ENCODE measurements at regions not wholly inside any gene's neighbourhood (a gene's known extent, or its start where the extent isn't known, plus 50 kb on each side); places are given as distances from the start of the nearest gene placed in this dataset.

- ATAC-seq: peak; percentile 72
- peak; percentile 58 for TF ChIP-seq ISL1 (CRISPR knock-in tag; IDR thresholded peaks at IDR 0.05)
- no peak for TF ChIP-seq SNAI2 (CRISPR knock-in tag; IDR thresholded peaks at IDR 0.05)
Observed at GRCh38 chr5:115402822-115403577, 106.5 kb upstream of the CCDC112 start.

GRCh38 chr5:115402092-115402491 is 105.6 kb upstream of the CCDC112 start:
- ATAC-seq: no peak
- TF ChIP-seq CREB5 (CRISPR knock-in tag; IDR thresholded peaks at IDR 0.05; ENCODE audit: low read depth) (no peak), RARB (CRISPR knock-in tag; IDR thresholded peaks at IDR 0.05) (no peak), ZFP30 (CRISPR knock-in tag; IDR thresholded peaks at IDR 0.05) (no peak), TOX (CRISPR knock-in tag; IDR thresholded peaks at IDR 0.05; ENCODE audit: borderline replicate concordance) (no peak), TSHZ2 (CRISPR knock-in tag; IDR thresholded peaks at IDR 0.05) (no peak), ZFP3 (CRISPR knock-in tag; IDR thresholded peaks at IDR 0.05) (no peak), ARNTL (CRISPR knock-in tag; IDR thresholded peaks at IDR 0.05; ENCODE audit: borderline replicate concordance, low read depth) (no peak), CSRNP3 (CRISPR knock-in tag; IDR thresholded peaks at IDR 0.05) (no peak), ISL1 (CRISPR knock-in tag; IDR thresholded peaks at IDR 0.05) (no peak), SNAI2 (CRISPR knock-in tag; IDR thresholded peaks at IDR 0.05) (no peak), PATZ1 (CRISPR knock-in tag; IDR thresholded peaks at IDR 0.05; ENCODE audit: borderline replicate concordance) (no peak), PPARA (CRISPR knock-in tag; IDR thresholded peaks at IDR 0.05; ENCODE audit: borderline replicate concordance) (no peak), OSR1 (CRISPR knock-in tag; IDR thresholded peaks at IDR 0.05) (no peak), POU6F1 (CRISPR knock-in tag; IDR thresholded peaks at IDR 0.05; ENCODE audit: borderline replicate concordance, low read depth) (no peak), ZNF8 (CRISPR knock-in tag; IDR thresholded peaks at IDR 0.05) (no peak)

GRCh38 chr5:115398719-115399118 is 102.3 kb upstream of the CCDC112 start:
- TF ChIP-seq CSDC2 (CRISPR knock-in tag; IDR thresholded peaks at IDR 0.05) (no peak), ISL1 (CRISPR knock-in tag; IDR thresholded peaks at IDR 0.05) (peak; percentile 41; the same call in 1 of the 2 replicates)
- peak; percentile 85 for ATAC-seq

GRCh38 chr5:115396688-115397087 is 100.2 kb upstream of the CCDC112 start:
- no peak; the same call in 2 of the 3 replicates for ATAC-seq
- TF ChIP-seq ZNF70 (CRISPR knock-in tag; IDR thresholded peaks at IDR 0.05) (no peak), ISL1 (CRISPR knock-in tag; IDR thresholded peaks at IDR 0.05) (no peak), BACH2 (CRISPR knock-in tag; IDR thresholded peaks at IDR 0.05; ENCODE audit: borderline replicate concordance) (no peak), ZNF8 (CRISPR knock-in tag; IDR thresholded peaks at IDR 0.05) (no peak), OSR1 (CRISPR knock-in tag; IDR thresholded peaks at IDR 0.05) (no peak), TCF4 (CRISPR knock-in tag; IDR thresholded peaks at IDR 0.05; ENCODE audit: borderline replicate concordance) (no peak), SNAI2 (CRISPR knock-in tag; IDR thresholded peaks at IDR 0.05) (no peak), TOX (CRISPR knock-in tag; IDR thresholded peaks at IDR 0.05; ENCODE audit: borderline replicate concordance) (no peak), POU6F1 (CRISPR knock-in tag; IDR thresholded peaks at IDR 0.05; ENCODE audit: borderline replicate concordance, low read depth) (no peak), ZNF565 (CRISPR knock-in tag; conservative IDR thresholded peaks at IDR 0.05; ENCODE audit: low read depth) (no peak), TSHZ2 (CRISPR knock-in tag; IDR thresholded peaks at IDR 0.05) (no peak), ZFP30 (CRISPR knock-in tag; IDR thresholded peaks at IDR 0.05) (no peak)
